ENCODE measurements at regions not wholly inside any gene's neighbourhood (a gene's known extent, or its start where the extent isn't known, plus 50 kb on each side); places are given as distances from the start of the nearest gene placed in this dataset.

GRCh38 chr4:101604976-101605375 is 185.6 kb upstream of the BANK1 start:
- H3K27ac Mint-ChIP-seq = no peak overlapping the region
- peaks cover 8% of the 10 kb centered on the region; the same call in 1 of the 2 replicates for H3K36me3 Mint-ChIP-seq (ENCODE audit: low read depth)
- H3K4me1 Mint-ChIP-seq (ENCODE audit: low read depth) = no peaks in the 10 kb centered on the region
- no peak for DNase-seq
- peaks cover 2% of the 10 kb centered on the region for H3K27me3 Mint-ChIP-seq (ENCODE audit: insufficient read depth)
- 0 out of 2 replicates have a peak, but pooled peaks cover 9% of the 10 kb centered on the region for H3K9me3 Mint-ChIP-seq
- TF ChIP-seq, protein P1, sequence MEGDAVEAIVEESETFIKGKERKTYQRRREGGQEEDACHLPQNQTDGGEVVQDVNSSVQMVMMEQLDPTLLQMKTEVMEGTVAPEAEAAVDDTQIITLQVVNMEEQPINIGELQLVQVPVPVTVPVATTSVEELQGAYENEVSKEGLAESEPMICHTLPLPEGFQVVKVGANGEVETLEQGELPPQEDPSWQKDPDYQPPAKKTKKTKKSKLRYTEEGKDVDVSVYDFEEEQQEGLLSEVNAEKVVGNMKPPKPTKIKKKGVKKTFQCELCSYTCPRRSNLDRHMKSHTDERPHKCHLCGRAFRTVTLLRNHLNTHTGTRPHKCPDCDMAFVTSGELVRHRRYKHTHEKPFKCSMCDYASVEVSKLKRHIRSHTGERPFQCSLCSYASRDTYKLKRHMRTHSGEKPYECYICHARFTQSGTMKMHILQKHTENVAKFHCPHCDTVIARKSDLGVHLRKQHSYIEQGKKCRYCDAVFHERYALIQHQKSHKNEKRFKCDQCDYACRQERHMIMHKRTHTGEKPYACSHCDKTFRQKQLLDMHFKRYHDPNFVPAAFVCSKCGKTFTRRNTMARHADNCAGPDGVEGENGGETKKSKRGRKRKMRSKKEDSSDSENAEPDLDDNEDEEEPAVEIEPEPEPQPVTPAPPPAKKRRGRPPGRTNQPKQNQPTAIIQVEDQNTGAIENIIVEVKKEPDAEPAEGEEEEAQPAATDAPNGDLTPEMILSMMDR (IDR thresholded peaks at IDR 0.05) = no peak
- no peak overlapping the region for H3K4me3 Mint-ChIP-seq

GRCh38 chr4:101600287-101600686 is 190.2 kb upstream of the BANK1 start:
- DNase-seq = no peak
- H3K4me1 Mint-ChIP-seq (ENCODE audit: low read depth) = no peaks in the 10 kb centered on the region
- TF ChIP-seq, protein P1 (IDR thresholded peaks at IDR 0.05) = no peak
- H3K27me3 Mint-ChIP-seq (ENCODE audit: insufficient read depth) = no peaks in the 10 kb centered on the region
- H3K9me3 Mint-ChIP-seq = no peaks in the 10 kb centered on the region
- H3K36me3 Mint-ChIP-seq (ENCODE audit: low read depth) = no peaks in the 10 kb centered on the region
- H3K27ac Mint-ChIP-seq = no peak overlapping the region
- no peak overlapping the region for H3K4me3 Mint-ChIP-seq

DNA sequence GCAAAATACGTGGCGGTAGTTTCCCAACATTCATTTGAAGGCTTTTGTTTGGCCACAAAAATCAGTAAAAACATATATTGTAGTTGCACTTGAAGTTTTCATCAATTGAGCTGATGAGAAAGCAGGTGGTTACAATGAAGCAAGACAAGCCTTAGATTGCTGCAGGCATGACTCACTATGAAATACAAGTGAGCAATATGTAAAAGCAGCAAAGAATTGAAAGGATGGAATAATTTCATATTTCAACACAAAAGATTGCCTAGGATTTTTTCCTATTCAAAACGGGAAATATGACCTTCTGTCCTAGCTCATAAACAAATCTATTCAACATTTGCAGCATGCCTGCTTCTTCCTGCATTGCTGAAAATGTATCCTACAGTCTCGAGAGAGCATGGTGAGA is 190.9 kb upstream of the BANK1 start:
- no peaks in the 10 kb centered on the region for H3K36me3 Mint-ChIP-seq (ENCODE audit: low read depth)
- H3K4me1 Mint-ChIP-seq (ENCODE audit: low read depth) = no peaks in the 10 kb centered on the region
- no peak overlapping the region for H3K4me3 Mint-ChIP-seq
- TF ChIP-seq, protein P1 (IDR thresholded peaks at IDR 0.05) = no peak
- no peaks in the 10 kb centered on the region for H3K9me3 Mint-ChIP-seq
- no peak for DNase-seq
- no peaks in the 10 kb centered on the region for H3K27me3 Mint-ChIP-seq (ENCODE audit: insufficient read depth)
- no peak overlapping the region for H3K27ac Mint-ChIP-seq

GRCh38 chr4:101596781-101597552 is 193.6 kb upstream of the BANK1 start:
- Mint-ChIP-seq H3K4me3 (no peak overlapping the region), H3K27me3 (ENCODE audit: insufficient read depth) (no peaks in the 10 kb centered on the region), H3K36me3 (ENCODE audit: low read depth) (no peaks in the 10 kb centered on the region), H3K27ac (no peak overlapping the region), H3K9me3 (no peaks in the 10 kb centered on the region), H3K4me1 (ENCODE audit: low read depth) (no peaks in the 10 kb centered on the region)
- TF ChIP-seq, protein P1 (IDR thresholded peaks at IDR 0.05) = peak; percentile 62
- DNase-seq = peak; percentile 2

DNA sequence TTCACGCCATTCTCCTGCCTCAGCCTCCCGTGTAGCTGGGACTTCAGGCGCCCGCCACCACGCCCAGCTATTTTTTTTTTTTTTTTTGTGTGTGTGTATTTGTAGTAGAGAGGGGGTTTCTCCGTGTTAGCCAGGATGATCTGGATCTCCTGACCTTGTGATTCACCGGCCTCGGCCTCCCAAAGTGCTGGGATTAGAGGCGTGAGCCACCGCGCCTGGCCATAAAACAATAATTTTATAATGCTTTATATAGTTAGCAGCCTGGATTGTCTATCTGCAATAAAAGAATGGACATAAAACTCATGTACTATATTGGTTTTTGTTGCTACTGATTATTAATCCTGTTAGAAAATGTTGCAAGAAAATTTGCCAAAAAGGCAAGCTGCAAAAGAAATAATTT is 195.9 kb upstream of the BANK1 start:
- DNase-seq = no peak
- no peaks in the 10 kb centered on the region for H3K36me3 Mint-ChIP-seq (ENCODE audit: low read depth)
- TF ChIP-seq, protein P1 (IDR thresholded peaks at IDR 0.05) = no peak
- H3K4me1 Mint-ChIP-seq (ENCODE audit: low read depth) = no peaks in the 10 kb centered on the region
- H3K27ac Mint-ChIP-seq = no peak overlapping the region
- no peaks in the 10 kb centered on the region for H3K9me3 Mint-ChIP-seq
- H3K4me3 Mint-ChIP-seq = no peak overlapping the region
- no peaks in the 10 kb centered on the region for H3K27me3 Mint-ChIP-seq (ENCODE audit: insufficient read depth)

Measured in HFFc6 (cell line).